VCaP (cell line): ENCODE measurements at regions not wholly inside any gene's neighbourhood (a gene's known extent, or its start where the extent isn't known, plus 50 kb on each side); places are given as distances from the start of the nearest gene placed in this dataset.

ENCODE experiments used
- H3K27ac ChIP-seq: fragments of 450-650 bp; 2 replicates; pipeline ENCODE4 v1.5.1; 2017
- TF ChIP-seq, protein P1 (sequence below): fragments of 450-650 bp; conservative IDR thresholded peaks from 2 replicates; pipeline ENCODE4 v1.5.1; 2017; ENCODE audit warnings: mild to moderate bottlenecking, moderate library complexity

DNA sequence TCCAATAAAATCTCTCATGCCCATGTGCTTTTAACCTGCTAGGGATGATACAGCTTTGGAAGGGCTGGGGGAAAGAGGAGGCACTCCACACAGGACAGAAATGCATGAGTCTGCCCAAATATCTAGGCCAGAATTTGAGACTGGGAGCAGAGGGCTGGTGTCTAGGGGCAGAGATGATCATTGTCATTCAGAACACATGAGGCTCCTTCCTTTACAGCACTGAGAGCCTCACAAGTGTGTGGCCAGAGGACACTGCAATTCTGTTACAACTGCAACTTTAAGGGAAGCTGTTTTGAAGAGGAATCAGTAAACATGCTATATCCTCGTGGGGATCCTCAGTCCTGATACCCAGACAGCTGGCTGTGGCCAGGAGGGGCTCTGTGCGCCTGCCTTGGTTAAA, 541.3 kb downstream of the OMA1 start:
- TF ChIP-seq, protein P1, sequence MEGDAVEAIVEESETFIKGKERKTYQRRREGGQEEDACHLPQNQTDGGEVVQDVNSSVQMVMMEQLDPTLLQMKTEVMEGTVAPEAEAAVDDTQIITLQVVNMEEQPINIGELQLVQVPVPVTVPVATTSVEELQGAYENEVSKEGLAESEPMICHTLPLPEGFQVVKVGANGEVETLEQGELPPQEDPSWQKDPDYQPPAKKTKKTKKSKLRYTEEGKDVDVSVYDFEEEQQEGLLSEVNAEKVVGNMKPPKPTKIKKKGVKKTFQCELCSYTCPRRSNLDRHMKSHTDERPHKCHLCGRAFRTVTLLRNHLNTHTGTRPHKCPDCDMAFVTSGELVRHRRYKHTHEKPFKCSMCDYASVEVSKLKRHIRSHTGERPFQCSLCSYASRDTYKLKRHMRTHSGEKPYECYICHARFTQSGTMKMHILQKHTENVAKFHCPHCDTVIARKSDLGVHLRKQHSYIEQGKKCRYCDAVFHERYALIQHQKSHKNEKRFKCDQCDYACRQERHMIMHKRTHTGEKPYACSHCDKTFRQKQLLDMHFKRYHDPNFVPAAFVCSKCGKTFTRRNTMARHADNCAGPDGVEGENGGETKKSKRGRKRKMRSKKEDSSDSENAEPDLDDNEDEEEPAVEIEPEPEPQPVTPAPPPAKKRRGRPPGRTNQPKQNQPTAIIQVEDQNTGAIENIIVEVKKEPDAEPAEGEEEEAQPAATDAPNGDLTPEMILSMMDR: no peak
- H3K27ac ChIP-seq: no peak overlapping the region

DNA sequence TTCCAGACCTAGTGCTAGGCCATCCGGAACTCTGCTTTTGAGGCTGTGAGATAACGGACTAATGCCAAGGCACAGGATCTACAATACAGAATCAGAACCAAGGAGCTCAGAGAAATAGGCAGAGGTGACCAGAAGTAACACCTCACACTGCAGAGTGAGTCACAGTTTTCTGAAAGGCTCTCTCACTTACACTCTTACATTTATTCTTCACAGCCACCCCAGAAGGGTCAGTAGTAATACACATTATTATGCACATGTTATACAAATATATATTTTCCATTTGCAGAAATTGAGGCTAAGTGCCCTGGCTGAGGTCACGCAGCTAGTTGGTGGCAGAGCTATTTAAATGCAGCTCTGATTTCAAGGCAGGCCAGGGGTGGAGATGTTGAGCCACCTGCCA, 542.5 kb downstream of the OMA1 start:
- H3K27ac ChIP-seq: no peak overlapping the region
- TF ChIP-seq, protein P1: no peak

DNA sequence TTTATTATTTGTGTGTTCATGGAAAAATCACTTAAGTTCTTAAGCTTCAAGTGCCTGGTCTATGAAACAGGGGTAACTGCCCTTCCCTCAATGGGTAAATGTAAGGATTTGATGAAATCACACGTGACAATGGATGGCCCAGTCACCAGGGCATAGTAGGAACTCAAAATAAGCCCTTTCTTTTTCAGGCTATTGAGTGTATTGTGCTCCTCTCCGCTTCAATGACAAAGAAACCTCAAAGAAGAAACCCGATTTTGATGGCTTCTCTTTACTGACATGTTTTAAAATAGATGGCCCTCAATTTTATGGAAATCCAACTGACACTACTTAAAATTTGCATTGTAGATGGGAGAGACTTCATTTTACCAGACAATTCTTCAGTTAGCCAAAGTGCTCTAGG, 543.5 kb downstream of the OMA1 start:
- TF ChIP-seq, protein P1: no peak

DNA sequence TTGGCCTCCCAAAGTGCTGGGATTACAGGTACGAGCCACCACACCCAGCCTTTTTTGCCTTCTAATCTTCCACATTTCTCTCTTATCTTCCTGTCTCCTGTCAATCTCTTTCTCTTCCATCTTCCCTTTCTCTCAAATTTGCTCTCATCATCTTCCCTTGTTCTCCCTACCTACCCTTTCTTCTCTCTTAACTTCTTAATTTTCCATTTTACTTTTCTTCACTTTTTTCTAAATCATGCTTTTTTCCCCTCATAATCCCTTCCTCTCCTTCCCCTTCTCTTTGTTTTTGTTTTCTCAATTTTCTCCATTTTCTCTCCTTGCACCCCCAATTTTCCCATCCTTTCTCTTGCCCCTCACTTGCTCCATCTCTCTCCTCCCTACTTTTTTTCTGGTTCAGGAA, 545.7 kb downstream of the OMA1 start:
- H3K27ac ChIP-seq: no peak overlapping the region
- TF ChIP-seq, protein P1: no peak

More for the DNA sequence above, 543.5 kb downstream of the OMA1 start:
- H3K27ac ChIP-seq: no peak overlapping the region

DNA sequence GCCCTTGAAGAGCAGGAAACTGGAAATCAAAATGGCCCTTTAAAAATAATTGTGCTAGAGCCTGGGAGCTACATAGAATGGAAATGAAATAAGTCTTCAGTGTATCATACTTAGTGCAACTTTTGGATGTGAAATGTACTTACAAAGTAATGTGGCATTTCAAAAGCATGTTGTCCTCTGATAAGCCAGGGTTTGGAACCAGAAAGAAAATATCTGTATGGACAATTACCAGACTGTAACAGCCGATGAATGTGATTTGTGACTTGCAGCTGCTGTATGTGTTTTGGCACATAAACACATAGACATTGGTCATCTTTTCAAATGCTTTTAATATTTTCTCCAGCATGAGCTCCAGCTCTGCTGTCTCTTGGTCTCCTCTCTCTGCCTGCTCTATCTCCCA, 546.4 kb downstream of the OMA1 start:
- TF ChIP-seq, protein P1: no peak
- H3K27ac ChIP-seq: no peak overlapping the region

DNA sequence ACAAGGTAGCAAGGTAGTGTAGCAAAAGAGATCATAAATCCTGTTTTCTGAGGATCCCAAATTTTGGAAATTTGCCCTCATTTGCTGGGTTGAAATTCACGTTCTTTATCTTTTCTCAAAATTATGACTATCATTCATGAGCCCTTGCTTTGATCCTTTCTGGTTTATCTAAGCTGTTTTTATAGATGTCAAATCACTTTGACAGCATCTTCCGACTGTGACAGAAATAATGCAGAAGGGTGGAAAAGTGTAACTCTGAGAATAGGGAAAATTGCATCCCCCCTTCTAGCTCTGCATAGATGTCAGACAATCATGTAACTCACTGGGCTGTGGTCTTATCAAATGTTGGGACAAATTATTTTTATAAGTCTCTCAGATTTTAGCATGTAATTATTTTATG, 550.1 kb downstream of the OMA1 start:
- TF ChIP-seq, protein P1: no peak
- no peak overlapping the region for H3K27ac ChIP-seq

DNA sequence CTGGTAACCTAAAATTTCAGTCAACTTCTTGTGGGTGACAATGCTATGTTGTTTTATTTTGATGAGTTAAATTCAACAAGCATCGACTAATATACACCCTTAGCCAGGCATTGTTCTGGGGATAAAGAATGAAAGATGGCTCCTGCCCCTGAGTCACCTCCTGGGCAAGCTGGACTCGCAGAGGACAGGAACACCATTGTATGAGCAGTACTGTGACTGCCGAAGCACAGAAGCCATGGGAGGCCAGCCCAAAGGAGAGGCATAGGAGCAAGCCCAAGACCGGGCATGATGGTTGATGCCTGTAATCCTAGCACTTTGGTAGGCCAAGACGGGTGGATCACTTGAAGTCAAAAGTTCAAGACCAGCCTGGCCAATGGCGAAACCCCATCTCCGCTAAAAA, 555.2 kb downstream of the OMA1 start:
- TF ChIP-seq, protein P1: no peak
- H3K27ac ChIP-seq: no peak overlapping the region

DNA sequence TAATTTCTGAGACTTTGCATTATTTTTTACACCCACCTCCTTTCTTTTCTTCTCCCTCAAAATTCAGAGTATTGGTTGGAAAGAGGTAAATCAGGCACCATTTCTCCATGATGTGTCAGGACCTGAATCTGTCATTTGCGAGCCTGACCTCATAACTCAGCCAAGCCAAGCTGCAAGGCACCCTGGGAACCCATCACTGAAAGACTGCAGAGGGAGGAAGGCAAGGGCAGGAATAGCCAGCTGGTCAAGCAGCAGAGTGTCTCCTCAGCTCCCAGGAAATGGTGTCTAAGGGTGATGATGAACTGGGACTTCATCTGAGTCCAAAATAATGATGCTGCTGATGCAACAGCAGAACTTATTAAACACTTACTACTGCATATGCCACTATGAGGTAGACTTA, 556.6 kb downstream of the OMA1 start:
- TF ChIP-seq, protein P1: no peak
- H3K27ac ChIP-seq: no peak overlapping the region
